OCI-LY1 (cell line): ENCODE measurements at regions not wholly inside any gene's neighbourhood (a gene's known extent, or its start where the extent isn't known, plus 50 kb on each side); places are given as distances from the start of the nearest gene placed in this dataset.

Experiments used
- H2AFZ ChIP-seq: fragments of 200-600 bp; sonication (generic), shearing (Covaris generic); 2 replicates; pipeline ENCODE4 v1.6.0; 2014; ENCODE audit warnings: antibody characterized with exemption, mild to moderate bottlenecking, low read length
- H3F3A ChIP-seq: fragments of 200-600 bp; sonication (generic), shearing (Covaris generic); 2 replicates; pipeline ENCODE4 v1.6.0; 2014; ENCODE audit warnings: mild to moderate bottlenecking, antibody characterized with exemption, low read length, moderate library complexity; ENCODE audit not compliant: insufficient read depth
- H3K27ac ChIP-seq: fragments of 200-600 bp; sonication (generic); 2 replicates; pipeline ENCODE4 v1.5.1; 2014; ENCODE audit warnings: low read length, mixed run types, mild to moderate bottlenecking, low read depth; ENCODE audit not compliant: poor library complexity, severe bottlenecking
- H3K27me3 ChIP-seq: fragments of 200-600 bp; sonication (generic); 2 replicates; pipeline ENCODE4 v1.6.0; 2014; ENCODE audit warnings: antibody characterized with exemption, mild to moderate bottlenecking, low read length, moderate library complexity; ENCODE audit not compliant: insufficient read depth
- H3K36me3 ChIP-seq: fragments of 200-600 bp; sonication (generic); 2 replicates; pipeline ENCODE4 v1.6.1; 2014; ENCODE audit warnings: mild to moderate bottlenecking, antibody characterized with exemption, low read length, moderate library complexity, mixed read lengths; ENCODE audit not compliant: insufficient read depth
- H3K4me1 ChIP-seq: fragments of 200-600 bp; sonication (generic); 2 replicates; pipeline ENCODE4 v1.5.1; 2014; ENCODE audit warnings: mild to moderate bottlenecking, low read length, moderate library complexity; ENCODE audit not compliant: insufficient read depth, severe bottlenecking
- H3K4me2 ChIP-seq: fragments of 200-600 bp; sonication (generic), shearing (Covaris generic); 2 replicates; pipeline ENCODE4 v1.6.1; 2014; ENCODE audit warnings: low read length
- H3K4me3 ChIP-seq: fragments of 200-600 bp; sonication (generic); 2 replicates; pipeline ENCODE4 v1.5.1; 2014; ENCODE audit warnings: low read length, low read depth, mild to moderate bottlenecking, mixed read lengths; ENCODE audit not compliant: poor library complexity, severe bottlenecking
- H3K79me2 ChIP-seq: fragments of 200-600 bp; shearing (Covaris generic); 2 replicates; pipeline ENCODE4 v1.6.1; 2016; ENCODE audit warnings: mixed run types, low read length, mixed read lengths; ENCODE audit not compliant: insufficient read depth
- H3K9ac ChIP-seq: fragments of 200-600 bp; sonication (generic), shearing (Covaris generic); 2 replicates; pipeline ENCODE4 v1.6.1; 2014; ENCODE audit warnings: mild to moderate bottlenecking, low read length, mixed read lengths
- H3K9me2 ChIP-seq: fragments of 200-600 bp; sonication (generic), shearing (Covaris generic); 2 replicates; pipeline ENCODE4 v1.6.1; 2014; ENCODE audit warnings: low read depth, mild to moderate bottlenecking, low read length, mixed read lengths
- H3K9me3 ChIP-seq: fragments of 200-600 bp; shearing (Covaris generic); 2 replicates; pipeline ENCODE4 v1.6.1; 2014; ENCODE audit warnings: low read length, mixed read lengths
- H4K20me1 ChIP-seq: fragments of 200-600 bp; sonication (generic), shearing (Covaris generic); 2 replicates; pipeline ENCODE4 v1.6.0; 2016; ENCODE audit warnings: mild to moderate bottlenecking, low read length; ENCODE audit not compliant: insufficient read depth
- CTCF ChIP-seq: fragments of 200-600 bp; sonication (generic), shearing (Covaris generic); IDR thresholded peaks from 2 replicates; pipeline ENCODE4 v1.5.1; 2017; ENCODE audit warnings: mild to moderate bottlenecking, antibody characterized with exemption, low read length, moderate library complexity, mixed read lengths
- EZH2 ChIP-seq: fragments of 200-600 bp; sonication (generic), shearing (Covaris generic); IDR thresholded peaks from 2 replicates; pipeline ENCODE4 v1.8.0; 2017; ENCODE audit warnings: borderline replicate concordance, mixed run types, mild to moderate bottlenecking, antibody characterized with exemption, low read length, moderate library complexity, mixed read lengths

GRCh38 chr5:77140350-77140749 lies 53.3 kb upstream of the ZBED3 start:
- Histone ChIP-seq H3K4me3 (no peak overlapping the region), H2AFZ (no peak overlapping the region), H3K27me3 (no peaks in the 10 kb centered on the region), H3K4me2 (no peak overlapping the region), H3K9me2 (no peaks in the 10 kb centered on the region), H3K79me2 (no peaks in the 10 kb centered on the region), H3K9me3 (no peaks in the 10 kb centered on the region), H3F3A (no peaks in the 10 kb centered on the region), H3K27ac (no peak overlapping the region), H4K20me1 (no peaks in the 10 kb centered on the region), H3K9ac (no peak overlapping the region), H3K4me1 (no peaks in the 10 kb centered on the region), H3K36me3 (no peaks in the 10 kb centered on the region)
- TF ChIP-seq CTCF (no peak), EZH2 (no peak)

GRCh38 chr5:77139001-77139400 lies 51.9 kb upstream of the ZBED3 start:
- H3K9me3 ChIP-seq: no peaks in the 10 kb centered on the region
- no peaks in the 10 kb centered on the region for H3K36me3 ChIP-seq
- no peak for TF ChIP-seq EZH2
- TF ChIP-seq CTCF: no peak
- no peak overlapping the region for H3K4me2 ChIP-seq
- H3F3A ChIP-seq: no peaks in the 10 kb centered on the region
- H2AFZ ChIP-seq: no peak overlapping the region
- no peaks in the 10 kb centered on the region for H3K79me2 ChIP-seq
- H3K4me1 ChIP-seq: no peaks in the 10 kb centered on the region
- H3K4me3 ChIP-seq: no peak overlapping the region
- no peaks in the 10 kb centered on the region for H3K27me3 ChIP-seq
- H4K20me1 ChIP-seq: no peaks in the 10 kb centered on the region
- no peaks in the 10 kb centered on the region for H3K9me2 ChIP-seq
- no peak overlapping the region for H3K27ac ChIP-seq
- H3K9ac ChIP-seq: no peak overlapping the region
